ENCODE measurements at regions not wholly inside any gene's neighbourhood (a gene's known extent, or its start where the extent isn't known, plus 50 kb on each side); places are given as distances from the start of the nearest gene placed in this dataset.

DNA sequence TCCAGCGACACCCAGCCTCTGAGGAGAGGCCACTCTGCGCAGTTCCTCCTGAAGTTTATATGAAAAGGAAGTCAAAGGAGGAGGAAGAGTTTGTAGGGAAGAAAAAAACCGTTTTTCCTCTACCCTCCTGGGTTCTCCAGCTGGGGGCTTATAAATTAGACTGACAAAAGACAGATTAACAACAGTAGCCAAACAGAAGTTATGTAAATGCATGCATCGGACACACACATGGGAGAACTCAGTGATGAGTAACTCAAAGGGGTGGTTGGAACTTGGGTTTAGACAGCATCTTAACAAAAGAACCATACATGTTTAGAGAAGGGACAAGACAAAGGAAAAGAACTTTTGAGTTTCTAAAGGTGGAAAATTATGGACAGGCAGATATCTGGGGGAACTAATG, 71.2 kb downstream of the CD24 start:
- Mint-ChIP-seq H3K27me3 (peaks cover 7% of the 10 kb centered on the region), H3K36me3 (ENCODE audit: low read depth) (no peaks in the 10 kb centered on the region), H3K9me3 (peaks cover 3% of the 10 kb centered on the region), H3K4me3 (no peak overlapping the region), H3K4me1 (ENCODE audit: low read depth) (no peaks in the 10 kb centered on the region), H3K27ac (no peak overlapping the region)
- no peaks in the 10 kb centered on the region for H3K4me1 ChIP-seq (ENCODE audit: insufficient read depth, low read length)
- peaks cover 9 to 11% of the 10 kb centered on the region in 2 experiments for H3K9me3 ChIP-seq (ENCODE audit: control insufficient read depth in 1 of 2, insufficient read depth in 1 of 2, low read length in 2 of 2)
- no peak overlapping the region for H3K4me3 ChIP-seq (ENCODE audit: low read length)
- no peaks in the 10 kb centered on the region for H3K36me3 ChIP-seq (ENCODE audit: insufficient read depth, low read length)
- no peak overlapping the region for H3K27ac ChIP-seq (ENCODE audit: low read depth in 1 of 2, low read length in 2 of 2)
- intact Hi-C loops (cut with DNase I, micrococcal nuclease): no loop called here
- ChIA-PET CTCF (no interaction called here), POLR2A (no interaction called here)
- DNase-seq (no peak), ATAC-seq (ENCODE audit: poor library complexity) (no peak)
- H3K27me3 ChIP-seq (ENCODE audit: control insufficient read depth in 1 of 2, insufficient read depth in 2 of 2, low read length in 2 of 2): no peaks in the 10 kb centered on the region
- TF ChIP-seq, protein P1, sequence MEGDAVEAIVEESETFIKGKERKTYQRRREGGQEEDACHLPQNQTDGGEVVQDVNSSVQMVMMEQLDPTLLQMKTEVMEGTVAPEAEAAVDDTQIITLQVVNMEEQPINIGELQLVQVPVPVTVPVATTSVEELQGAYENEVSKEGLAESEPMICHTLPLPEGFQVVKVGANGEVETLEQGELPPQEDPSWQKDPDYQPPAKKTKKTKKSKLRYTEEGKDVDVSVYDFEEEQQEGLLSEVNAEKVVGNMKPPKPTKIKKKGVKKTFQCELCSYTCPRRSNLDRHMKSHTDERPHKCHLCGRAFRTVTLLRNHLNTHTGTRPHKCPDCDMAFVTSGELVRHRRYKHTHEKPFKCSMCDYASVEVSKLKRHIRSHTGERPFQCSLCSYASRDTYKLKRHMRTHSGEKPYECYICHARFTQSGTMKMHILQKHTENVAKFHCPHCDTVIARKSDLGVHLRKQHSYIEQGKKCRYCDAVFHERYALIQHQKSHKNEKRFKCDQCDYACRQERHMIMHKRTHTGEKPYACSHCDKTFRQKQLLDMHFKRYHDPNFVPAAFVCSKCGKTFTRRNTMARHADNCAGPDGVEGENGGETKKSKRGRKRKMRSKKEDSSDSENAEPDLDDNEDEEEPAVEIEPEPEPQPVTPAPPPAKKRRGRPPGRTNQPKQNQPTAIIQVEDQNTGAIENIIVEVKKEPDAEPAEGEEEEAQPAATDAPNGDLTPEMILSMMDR (IDR thresholded peaks at IDR 0.05): no peak

DNA sequence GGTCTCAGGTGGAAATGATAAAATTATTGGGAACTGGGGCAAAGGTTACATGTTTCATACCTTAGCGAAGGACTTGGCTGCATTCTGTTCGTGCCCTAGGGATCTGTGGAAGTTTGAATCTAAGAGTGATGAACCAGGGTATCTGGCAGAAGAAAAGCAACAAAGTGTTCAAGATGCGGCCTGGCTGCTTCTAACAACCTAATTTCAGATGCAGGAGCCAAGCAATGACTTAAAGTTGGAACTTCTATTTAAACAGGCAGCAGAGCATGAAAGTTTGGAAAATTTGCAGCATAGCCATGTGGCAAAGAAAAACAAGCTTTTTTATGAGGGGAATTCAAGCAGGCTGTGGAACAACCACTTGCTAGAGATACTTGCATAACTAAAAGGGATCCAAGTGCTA, 73.5 kb downstream of the CD24 start:
- H3K27me3 ChIP-seq (ENCODE audit: control insufficient read depth in 1 of 2, insufficient read depth in 2 of 2, low read length in 2 of 2): no peaks in the 10 kb centered on the region
- POLR2A ChIA-PET: no interaction called here
- peaks cover 9 to 11% of the 10 kb centered on the region in 2 experiments for H3K9me3 ChIP-seq (ENCODE audit: control insufficient read depth in 1 of 2, insufficient read depth in 1 of 2, low read length in 2 of 2)
- CTCF ChIA-PET: no interaction called here
- no peaks in the 10 kb centered on the region for H3K36me3 ChIP-seq (ENCODE audit: insufficient read depth, low read length)
- H3K4me3 Mint-ChIP-seq: no peak overlapping the region
- intact Hi-C loops (cut with DNase I, micrococcal nuclease): no loop called here
- peaks cover 16% of the 10 kb centered on the region for H3K27me3 Mint-ChIP-seq
- no peaks in the 10 kb centered on the region for H3K4me1 Mint-ChIP-seq (ENCODE audit: low read depth)
- no peak overlapping the region for H3K4me3 ChIP-seq (ENCODE audit: low read length)
- H3K27ac ChIP-seq (ENCODE audit: low read depth in 1 of 2, low read length in 2 of 2): no peak overlapping the region
- no peak overlapping the region for H3K27ac Mint-ChIP-seq
- DNase-seq: no peak
- H3K36me3 Mint-ChIP-seq (ENCODE audit: low read depth): no peaks in the 10 kb centered on the region
- TF ChIP-seq, protein P1 (IDR thresholded peaks at IDR 0.05): no peak
- H3K9me3 Mint-ChIP-seq: peaks cover 3% of the 10 kb centered on the region
- no peak for ATAC-seq (ENCODE audit: poor library complexity)
- H3K4me1 ChIP-seq (ENCODE audit: insufficient read depth, low read length): no peaks in the 10 kb centered on the region

DNA sequence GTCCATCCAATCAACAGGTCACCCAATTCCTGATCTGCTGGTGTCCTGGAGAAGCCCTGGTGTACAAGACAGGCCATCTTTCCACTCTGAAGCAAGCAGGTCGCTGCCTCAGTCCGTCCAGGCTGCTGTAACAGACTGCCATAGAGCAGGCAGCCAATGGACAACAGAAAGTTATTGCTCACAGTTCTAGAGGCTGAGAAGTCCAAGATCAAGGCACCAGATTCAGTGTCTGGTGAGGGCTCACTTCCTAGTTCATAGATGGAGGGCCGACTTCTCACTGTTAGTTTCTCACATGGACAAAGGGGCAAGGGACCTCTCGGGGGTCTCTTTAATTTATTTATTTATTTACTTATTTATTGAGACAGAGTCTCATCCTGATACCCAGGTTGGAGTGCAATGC, 74.8 kb downstream of the CD24 start:
- TF ChIP-seq, protein P1 (IDR thresholded peaks at IDR 0.05): no peak
- H3K36me3 ChIP-seq (ENCODE audit: insufficient read depth, low read length): no peaks in the 10 kb centered on the region
- Mint-ChIP-seq H3K27ac (no peak overlapping the region), H3K9me3 (peaks cover 3% of the 10 kb centered on the region), H3K4me3 (no peak overlapping the region), H3K27me3 (peaks cover 26% of the 10 kb centered on the region), H3K4me1 (ENCODE audit: low read depth) (no peaks in the 10 kb centered on the region), H3K36me3 (ENCODE audit: low read depth) (no peaks in the 10 kb centered on the region)
- DNase-seq (no peak), ATAC-seq (ENCODE audit: poor library complexity) (no peak)
- intact Hi-C loops (cut with DNase I, micrococcal nuclease): no loop called here
- CTCF ChIA-PET: no interaction called here
- no peak overlapping the region for H3K27ac ChIP-seq (ENCODE audit: low read depth in 1 of 2, low read length in 2 of 2)
- no peaks in the 10 kb centered on the region for H3K4me1 ChIP-seq (ENCODE audit: insufficient read depth, low read length)
- no peak overlapping the region for H3K4me3 ChIP-seq (ENCODE audit: low read length)
- no peaks in the 10 kb centered on the region for H3K27me3 ChIP-seq (ENCODE audit: control insufficient read depth in 1 of 2, insufficient read depth in 2 of 2, low read length in 2 of 2)
- POLR2A ChIA-PET: no interaction called here
- peaks cover 9 to 11% of the 10 kb centered on the region in 2 experiments for H3K9me3 ChIP-seq (ENCODE audit: control insufficient read depth in 1 of 2, insufficient read depth in 1 of 2, low read length in 2 of 2)
